ENCODE measurements at regions not wholly inside any gene's neighbourhood (a gene's known extent, or its start where the extent isn't known, plus 50 kb on each side); places are given as distances from the start of the nearest gene placed in this dataset.

GRCh38 chr9:118931941-118932340, 437.3 kb downstream of the BRINP1 start:
- FAIRE-seq (no peak), DNase-seq (ENCODE audit: insufficient read length, low spot score) (no peak)
- no peak for TF ChIP-seq POLR2AphosphoS5 (IDR thresholded peaks at IDR 0.05; ENCODE audit: low read depth, low read length)
- no peak for TF ChIP-seq POLR2A (IDR thresholded peaks at IDR 0.05; ENCODE audit: low read depth, low read length)
- no peak for TF ChIP-seq SPI1 (IDR thresholded peaks at IDR 0.05; ENCODE audit: low read depth, low read length)
- TF ChIP-seq POU2F2 (IDR thresholded peaks at IDR 0.05; ENCODE audit: low read depth, low read length) = no peak
- no peak for TF ChIP-seq PAX5 (IDR thresholded peaks at IDR 0.05; ENCODE audit: insufficient read depth, low read length, severe bottlenecking)
- no peak for TF ChIP-seq TAF1 (IDR thresholded peaks at IDR 0.05; ENCODE audit: low read depth, low read length)

GRCh38 chr9:118938581-118938980, 430.7 kb downstream of the BRINP1 start:
- FAIRE-seq = no peak
- TF ChIP-seq TAF1 (IDR thresholded peaks at IDR 0.05; ENCODE audit: low read depth, low read length) = no peak
- no peak for TF ChIP-seq SPI1 (IDR thresholded peaks at IDR 0.05; ENCODE audit: low read depth, low read length)
- no peak for TF ChIP-seq POLR2AphosphoS5 (IDR thresholded peaks at IDR 0.05; ENCODE audit: low read depth, low read length)
- TF ChIP-seq PAX5 (IDR thresholded peaks at IDR 0.05; ENCODE audit: insufficient read depth, low read length, severe bottlenecking) = no peak
- TF ChIP-seq POLR2A (IDR thresholded peaks at IDR 0.05; ENCODE audit: low read depth, low read length) = no peak
- no peak for TF ChIP-seq POU2F2 (IDR thresholded peaks at IDR 0.05; ENCODE audit: low read depth, low read length)
- no peak for DNase-seq (ENCODE audit: insufficient read length, low spot score)

- DNase-seq (ENCODE audit: insufficient read length, low spot score) = no peak
- TF ChIP-seq POLR2AphosphoS5 (IDR thresholded peaks at IDR 0.05; ENCODE audit: low read depth, low read length) (no peak), POLR2A (IDR thresholded peaks at IDR 0.05; ENCODE audit: low read depth, low read length) (no peak), SPI1 (IDR thresholded peaks at IDR 0.05; ENCODE audit: low read depth, low read length) (no peak), TAF1 (IDR thresholded peaks at IDR 0.05; ENCODE audit: low read depth, low read length) (no peak), PAX5 (IDR thresholded peaks at IDR 0.05; ENCODE audit: insufficient read depth, low read length, severe bottlenecking) (no peak)
- FAIRE-seq = no peak
These were observed 428.8 kb downstream of the BRINP1 start for GRCh38 chr9:118940473-118940872.

- no peak for FAIRE-seq
- TF ChIP-seq TAF1 (IDR thresholded peaks at IDR 0.05; ENCODE audit: low read depth, low read length) (no peak), POLR2AphosphoS5 (IDR thresholded peaks at IDR 0.05; ENCODE audit: low read depth, low read length) (no peak), PAX5 (IDR thresholded peaks at IDR 0.05; ENCODE audit: insufficient read depth, low read length, severe bottlenecking) (no peak), SPI1 (IDR thresholded peaks at IDR 0.05; ENCODE audit: low read depth, low read length) (no peak), POLR2A (IDR thresholded peaks at IDR 0.05; ENCODE audit: low read depth, low read length) (no peak), POU2F2 (IDR thresholded peaks at IDR 0.05; ENCODE audit: low read depth, low read length) (no peak)
These were observed 422.6 kb downstream of the BRINP1 start for GRCh38 chr9:118946669-118947068.

GRCh38 chr9:118954857-118955256, 414.4 kb downstream of the BRINP1 start:
- no peak for DNase-seq (ENCODE audit: insufficient read length, low spot score)
- no peak for FAIRE-seq
- TF ChIP-seq POLR2AphosphoS5 (IDR thresholded peaks at IDR 0.05; ENCODE audit: low read depth, low read length) (no peak), PAX5 (IDR thresholded peaks at IDR 0.05; ENCODE audit: insufficient read depth, low read length, severe bottlenecking) (no peak), POU2F2 (IDR thresholded peaks at IDR 0.05; ENCODE audit: low read depth, low read length) (no peak), POLR2A (IDR thresholded peaks at IDR 0.05; ENCODE audit: low read depth, low read length) (no peak), SPI1 (IDR thresholded peaks at IDR 0.05; ENCODE audit: low read depth, low read length) (no peak), TAF1 (IDR thresholded peaks at IDR 0.05; ENCODE audit: low read depth, low read length) (no peak)

More at GRCh38 chr9:118946669-118947068, 422.6 kb downstream of the BRINP1 start:
- no peak for DNase-seq (ENCODE audit: insufficient read length, low spot score)

GRCh38 chr9:118957585-118957984, 411.6 kb downstream of the BRINP1 start:
- DNase-seq (ENCODE audit: insufficient read length, low spot score) (no peak), FAIRE-seq (no peak)
- TF ChIP-seq POLR2A (IDR thresholded peaks at IDR 0.05; ENCODE audit: low read depth, low read length) = no peak
- TF ChIP-seq POLR2AphosphoS5 (IDR thresholded peaks at IDR 0.05; ENCODE audit: low read depth, low read length) = no peak
- TF ChIP-seq TAF1 (IDR thresholded peaks at IDR 0.05; ENCODE audit: low read depth, low read length) = no peak
- no peak for TF ChIP-seq PAX5 (IDR thresholded peaks at IDR 0.05; ENCODE audit: insufficient read depth, low read length, severe bottlenecking)
- TF ChIP-seq POU2F2 (IDR thresholded peaks at IDR 0.05; ENCODE audit: low read depth, low read length) = no peak
- no peak for TF ChIP-seq SPI1 (IDR thresholded peaks at IDR 0.05; ENCODE audit: low read depth, low read length)

GRCh38 chr9:118959366-118959765, 409.9 kb downstream of the BRINP1 start:
- TF ChIP-seq TAF1 (IDR thresholded peaks at IDR 0.05; ENCODE audit: low read depth, low read length) (no peak), SPI1 (IDR thresholded peaks at IDR 0.05; ENCODE audit: low read depth, low read length) (no peak), PAX5 (IDR thresholded peaks at IDR 0.05; ENCODE audit: insufficient read depth, low read length, severe bottlenecking) (no peak), POU2F2 (IDR thresholded peaks at IDR 0.05; ENCODE audit: low read depth, low read length) (no peak), POLR2A (IDR thresholded peaks at IDR 0.05; ENCODE audit: low read depth, low read length) (no peak), POLR2AphosphoS5 (IDR thresholded peaks at IDR 0.05; ENCODE audit: low read depth, low read length) (no peak)
- FAIRE-seq (no peak), DNase-seq (ENCODE audit: insufficient read length, low spot score) (no peak)

- TF ChIP-seq POU2F2 (IDR thresholded peaks at IDR 0.05; ENCODE audit: low read depth, low read length) (no peak), PAX5 (IDR thresholded peaks at IDR 0.05; ENCODE audit: insufficient read depth, low read length, severe bottlenecking) (no peak), TAF1 (IDR thresholded peaks at IDR 0.05; ENCODE audit: low read depth, low read length) (no peak), POLR2A (IDR thresholded peaks at IDR 0.05; ENCODE audit: low read depth, low read length) (no peak), SPI1 (IDR thresholded peaks at IDR 0.05; ENCODE audit: low read depth, low read length) (no peak), POLR2AphosphoS5 (IDR thresholded peaks at IDR 0.05; ENCODE audit: low read depth, low read length) (no peak)
- FAIRE-seq = no peak
- no peak for DNase-seq (ENCODE audit: insufficient read length, low spot score)
These were observed 407.4 kb downstream of the BRINP1 start for GRCh38 chr9:118961857-118962256.

GRCh38 chr9:118962426-118962825, 406.8 kb downstream of the BRINP1 start:
- no peak for FAIRE-seq
- DNase-seq (ENCODE audit: insufficient read length, low spot score) = no peak
- TF ChIP-seq PAX5 (IDR thresholded peaks at IDR 0.05; ENCODE audit: insufficient read depth, low read length, severe bottlenecking) (no peak), TAF1 (IDR thresholded peaks at IDR 0.05; ENCODE audit: low read depth, low read length) (no peak), POLR2AphosphoS5 (IDR thresholded peaks at IDR 0.05; ENCODE audit: low read depth, low read length) (no peak), POU2F2 (IDR thresholded peaks at IDR 0.05; ENCODE audit: low read depth, low read length) (no peak), SPI1 (IDR thresholded peaks at IDR 0.05; ENCODE audit: low read depth, low read length) (no peak), POLR2A (IDR thresholded peaks at IDR 0.05; ENCODE audit: low read depth, low read length) (no peak)

GRCh38 chr9:118963674-118964073, 405.6 kb downstream of the BRINP1 start:
- no peak for DNase-seq (ENCODE audit: insufficient read length, low spot score)
- no peak for TF ChIP-seq POLR2A (IDR thresholded peaks at IDR 0.05; ENCODE audit: low read depth, low read length)
- no peak for TF ChIP-seq SPI1 (IDR thresholded peaks at IDR 0.05; ENCODE audit: low read depth, low read length)
- TF ChIP-seq PAX5 (IDR thresholded peaks at IDR 0.05; ENCODE audit: insufficient read depth, low read length, severe bottlenecking) = no peak
- no peak for TF ChIP-seq POLR2AphosphoS5 (IDR thresholded peaks at IDR 0.05; ENCODE audit: low read depth, low read length)
- TF ChIP-seq TAF1 (IDR thresholded peaks at IDR 0.05; ENCODE audit: low read depth, low read length) = no peak
- TF ChIP-seq POU2F2 (IDR thresholded peaks at IDR 0.05; ENCODE audit: low read depth, low read length) = no peak
- no peak for FAIRE-seq

Data from GM12891 (cell line).